SH-SY5Y (cell line): ENCODE measurements at regions not wholly inside any gene's neighbourhood (a gene's known extent, or its start where the extent isn't known, plus 50 kb on each side); places are given as distances from the start of the nearest gene placed in this dataset.

Experiments
- GATA2 ChIP-seq: IDR thresholded peaks from 2 replicates; pipeline ENCODE4 v1.6.1; 2011; ENCODE audit warnings: mild to moderate bottlenecking, low read depth, low read length
- GATA3 ChIP-seq: IDR thresholded peaks from 2 replicates; pipeline ENCODE4 v1.6.1; 2011; ENCODE audit warnings: low read depth, mild to moderate bottlenecking, low read length, moderate library complexity

- TF ChIP-seq GATA2 (no peak), GATA3 (no peak)
Measured at GRCh38 chr4:181951265-181951664, 291.9 kb upstream of the TENM3 start.
